ENCODE measurements at regions not wholly inside any gene's neighbourhood (a gene's known extent, or its start where the extent isn't known, plus 50 kb on each side); places are given as distances from the start of the nearest gene placed in this dataset.

- TF ChIP-seq, protein P1, sequence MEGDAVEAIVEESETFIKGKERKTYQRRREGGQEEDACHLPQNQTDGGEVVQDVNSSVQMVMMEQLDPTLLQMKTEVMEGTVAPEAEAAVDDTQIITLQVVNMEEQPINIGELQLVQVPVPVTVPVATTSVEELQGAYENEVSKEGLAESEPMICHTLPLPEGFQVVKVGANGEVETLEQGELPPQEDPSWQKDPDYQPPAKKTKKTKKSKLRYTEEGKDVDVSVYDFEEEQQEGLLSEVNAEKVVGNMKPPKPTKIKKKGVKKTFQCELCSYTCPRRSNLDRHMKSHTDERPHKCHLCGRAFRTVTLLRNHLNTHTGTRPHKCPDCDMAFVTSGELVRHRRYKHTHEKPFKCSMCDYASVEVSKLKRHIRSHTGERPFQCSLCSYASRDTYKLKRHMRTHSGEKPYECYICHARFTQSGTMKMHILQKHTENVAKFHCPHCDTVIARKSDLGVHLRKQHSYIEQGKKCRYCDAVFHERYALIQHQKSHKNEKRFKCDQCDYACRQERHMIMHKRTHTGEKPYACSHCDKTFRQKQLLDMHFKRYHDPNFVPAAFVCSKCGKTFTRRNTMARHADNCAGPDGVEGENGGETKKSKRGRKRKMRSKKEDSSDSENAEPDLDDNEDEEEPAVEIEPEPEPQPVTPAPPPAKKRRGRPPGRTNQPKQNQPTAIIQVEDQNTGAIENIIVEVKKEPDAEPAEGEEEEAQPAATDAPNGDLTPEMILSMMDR (IDR thresholded peaks at IDR 0.05; ENCODE audit: low read depth, low read length) = no peak
- TF ChIP-seq POLR2A (IDR thresholded peaks at IDR 0.05; ENCODE audit: extremely low read depth, insufficient read length) (no peak), MYC (IDR thresholded peaks at IDR 0.05; ENCODE audit: low read depth, low read length) (no peak)
Measured at GRCh38 chr18:68244786-68245185, 470.1 kb downstream of the TMX3 start.
